SK-MEL-5 (cell line): ENCODE measurements at regions not wholly inside any gene's neighbourhood (a gene's known extent, or its start where the extent isn't known, plus 50 kb on each side); places are given as distances from the start of the nearest gene placed in this dataset.

Experiments
- DNase-seq: peaks from one replicate; pipeline ENCODE4 v3.0.0-alpha.2; 2016; ENCODE audit warnings: low read depth, low spot score
- in situ Hi-C: cut with HindIII; loops from 2 replicates; pipeline ENCODE4 v1.10.0; 2016; ENCODE audit warnings: low sequenced_read_pairs, high pct_unique_total_duplicates, low pct_unique_long_range_greater_than_20kb

GRCh38 chr11:134640971-134641968, 229.2 kb upstream of the B3GAT1 start:
- in situ Hi-C loops, result no loop called here
- no peak for DNase-seq

DNA sequence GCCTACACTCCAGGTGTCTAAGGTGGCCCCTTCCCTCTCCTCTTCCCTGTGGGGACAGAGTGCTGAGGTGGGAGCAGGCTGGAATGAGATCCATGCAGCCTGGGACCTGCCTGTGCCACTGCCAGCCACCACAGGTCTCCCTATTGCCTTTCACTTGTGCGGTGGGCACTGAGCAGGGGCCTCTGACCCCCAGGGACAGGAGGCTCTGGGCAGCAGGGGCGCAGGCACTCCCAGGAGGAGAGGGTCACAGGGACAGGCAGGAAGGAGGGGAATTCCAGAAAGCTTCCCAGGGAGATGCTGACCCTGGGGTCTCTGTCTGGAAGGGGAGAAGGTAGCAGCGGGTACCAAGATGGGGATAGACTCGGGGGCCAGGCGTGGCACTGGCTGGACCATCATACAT, 228.5 kb upstream of the B3GAT1 start:
- in situ Hi-C loops, result no loop called here

DNA sequence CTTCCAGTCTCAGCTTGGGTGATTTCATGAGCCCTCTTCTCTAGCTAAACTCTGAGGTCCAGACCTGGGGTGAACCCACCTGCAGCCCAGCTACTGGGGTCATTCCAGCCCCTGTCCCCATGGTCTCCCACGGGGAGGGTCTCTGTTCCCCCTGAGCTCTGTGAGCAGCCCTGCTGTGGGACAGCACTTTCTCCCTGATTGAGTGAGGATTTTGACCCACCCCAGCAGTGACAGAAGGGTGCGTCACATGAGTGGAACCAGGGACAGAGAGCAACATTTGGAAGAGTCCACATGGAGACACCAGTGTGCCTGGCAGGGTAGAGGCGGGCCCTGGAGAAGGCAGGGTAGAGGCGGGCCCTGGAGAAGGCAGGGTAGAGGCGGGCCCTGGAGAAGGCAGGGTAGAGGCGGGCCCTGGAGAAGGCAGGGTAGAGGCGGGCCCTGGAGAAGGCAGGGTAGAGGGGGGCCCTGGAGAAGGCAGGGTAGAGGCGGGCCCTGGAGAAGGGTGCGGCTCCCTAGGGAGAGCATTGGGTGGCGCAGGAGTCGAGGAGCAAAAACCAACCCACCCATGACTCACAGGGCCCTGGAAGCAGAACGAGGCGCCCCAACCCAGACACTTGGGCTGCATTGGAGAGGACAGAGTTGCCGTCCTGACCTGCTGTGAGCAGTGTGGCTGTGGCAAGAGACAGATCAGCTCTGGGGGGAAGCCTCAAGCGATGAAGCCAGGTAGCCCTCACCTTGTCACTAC, 227.7 kb upstream of the B3GAT1 start:
- in situ Hi-C loops, result no loop called here
- no peak for DNase-seq

More for the DNA sequence above, 228.5 kb upstream of the B3GAT1 start:
- no peak for DNase-seq

- in situ Hi-C loops, result no loop called here
- DNase-seq, result no peak
Measured at GRCh38 chr11:134638796-134639430, 226.9 kb upstream of the B3GAT1 start.

DNA sequence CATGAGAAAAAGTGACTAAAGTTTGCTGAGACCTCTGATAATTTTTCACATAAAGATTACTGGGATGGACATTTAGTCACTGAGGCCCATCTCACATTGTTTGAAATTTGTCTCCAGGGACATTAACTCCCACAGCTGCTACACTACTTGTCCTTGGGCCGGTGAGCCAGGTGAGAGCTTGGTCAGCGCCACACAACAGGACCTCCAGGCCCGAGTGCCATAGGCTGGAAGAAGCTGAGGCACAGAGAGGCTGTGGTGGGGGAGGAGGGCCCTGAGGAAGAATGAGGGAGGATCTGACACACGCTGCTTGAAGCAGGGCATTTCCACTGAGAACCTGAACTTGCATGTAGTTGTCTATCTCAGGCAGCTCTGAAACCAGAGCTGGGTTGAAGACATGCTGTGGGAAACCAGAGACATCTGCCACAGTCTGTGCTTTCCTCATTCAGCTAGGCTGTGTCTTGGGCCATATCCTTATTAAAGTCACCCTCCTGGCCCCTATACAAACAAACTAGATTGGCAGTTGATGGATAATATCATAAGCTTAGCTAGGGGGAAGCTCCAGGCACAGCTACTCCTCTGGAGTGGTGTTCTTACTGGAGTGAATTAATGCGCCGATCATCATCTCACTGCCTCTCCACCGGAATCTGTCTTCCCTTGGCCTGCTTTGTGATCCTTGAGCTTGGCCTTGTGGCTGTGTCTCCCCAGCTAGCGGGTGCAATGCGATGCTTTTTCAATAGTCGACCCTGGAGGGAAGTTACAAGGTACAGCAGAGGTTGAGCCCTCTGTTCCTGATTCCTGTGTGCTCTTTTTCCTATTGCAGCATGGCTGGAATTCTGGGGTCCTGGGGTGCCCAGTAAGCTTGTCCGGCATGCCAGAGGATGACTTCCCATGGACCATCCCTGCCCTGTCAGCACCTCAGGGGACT, 225.3 kb upstream of the B3GAT1 start:
- DNase-seq, result no peak
- in situ Hi-C loops, result no loop called here

- no peak for DNase-seq
- in situ Hi-C loops, result no loop called here
Measured at GRCh38 chr11:134636071-134636470, 224.0 kb upstream of the B3GAT1 start.

- DNase-seq, result peak; percentile 24
- in situ Hi-C loops, result no loop called here
Measured at GRCh38 chr11:134634897-134635831, 223.1 kb upstream of the B3GAT1 start.

- in situ Hi-C loops, result no loop called here
- no peak for DNase-seq
Measured at GRCh38 chr11:134633276-134633675, 221.2 kb upstream of the B3GAT1 start.

DNA sequence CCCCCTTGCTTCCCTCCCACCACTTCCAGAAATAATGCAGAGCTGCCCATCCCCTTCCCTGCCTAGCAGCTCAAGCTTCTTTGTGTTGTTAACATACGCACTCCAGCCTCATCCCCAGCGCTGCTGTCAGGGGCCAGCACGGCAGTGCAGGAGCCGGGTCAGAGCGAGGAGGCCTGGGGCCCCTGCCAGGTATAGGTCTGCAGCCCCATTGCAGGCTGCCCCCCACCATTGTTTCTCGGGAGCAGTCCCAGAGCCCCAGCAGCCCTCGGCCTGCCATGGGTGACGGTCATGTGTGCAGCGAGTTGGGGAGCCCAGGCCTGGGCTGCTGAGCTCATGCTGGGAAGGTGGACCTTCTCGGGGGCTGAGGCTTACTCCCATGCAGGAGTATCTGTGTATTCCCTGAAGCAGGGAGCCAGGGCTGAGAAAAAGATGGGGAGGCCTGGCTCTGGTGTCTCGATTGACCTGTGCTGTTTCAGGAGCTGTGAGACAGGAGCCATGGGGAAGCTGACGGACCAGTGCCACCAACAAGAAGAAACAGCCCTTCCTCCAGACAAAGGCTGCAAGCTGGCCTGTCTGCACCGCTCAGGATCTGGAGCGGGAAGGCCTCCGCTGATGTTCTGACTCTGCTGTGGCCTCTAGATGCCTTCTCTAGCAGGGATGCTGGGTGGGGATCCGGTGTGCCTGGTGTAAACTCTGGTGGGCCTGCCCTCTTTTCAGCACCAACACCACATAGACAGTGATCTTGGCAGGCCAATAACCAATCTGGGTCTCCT, 220.5 kb upstream of the B3GAT1 start:
- in situ Hi-C loops, result no loop called here
- DNase-seq, result no peak

GRCh38 chr11:134630861-134631260, 218.8 kb upstream of the B3GAT1 start:
- DNase-seq, result no peak
- in situ Hi-C loops, result no loop called here

DNA sequence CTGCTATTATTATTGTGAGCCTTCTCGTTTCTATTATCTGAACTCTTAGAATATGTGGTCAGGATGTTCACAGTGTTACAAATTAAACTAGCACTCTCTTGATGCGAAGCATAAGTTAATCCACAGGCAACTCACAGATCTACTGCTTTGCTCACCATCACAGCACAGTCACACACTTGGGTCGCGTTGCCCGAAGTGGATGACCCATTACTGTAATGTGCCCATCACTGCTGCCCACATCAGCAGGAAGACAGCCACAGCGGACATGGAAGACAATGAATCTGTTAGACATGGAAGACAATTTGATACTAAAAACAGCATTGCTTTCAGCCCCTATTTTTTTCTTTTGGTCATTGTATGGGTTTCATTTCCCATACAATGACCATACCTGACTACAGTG, 216.4 kb upstream of the B3GAT1 start:
- in situ Hi-C loops, result no loop called here
- no peak for DNase-seq

GRCh38 chr11:134626032-134626431, 214.0 kb upstream of the B3GAT1 start:
- in situ Hi-C loops, result no loop called here
- DNase-seq, result no peak

DNA sequence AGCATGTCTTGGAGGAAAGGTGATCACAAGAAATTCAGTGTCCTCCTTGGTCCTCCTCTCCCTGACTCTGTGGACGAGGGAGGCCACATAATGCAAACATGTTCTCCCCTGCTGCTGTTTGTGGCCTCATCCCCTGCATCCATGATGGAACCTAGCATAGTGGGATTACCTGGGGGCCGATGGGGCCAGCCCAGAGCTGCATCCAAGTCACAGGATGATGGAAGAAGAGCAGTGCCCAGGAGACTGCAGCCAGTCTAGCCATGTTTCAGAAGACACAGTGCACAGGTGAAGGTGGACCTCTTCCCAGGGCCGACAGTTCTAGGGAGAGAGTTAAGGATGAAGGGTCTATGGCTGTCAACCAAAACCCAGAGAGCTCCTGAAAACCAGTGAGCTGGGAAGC, 213.6 kb upstream of the B3GAT1 start:
- DNase-seq, result no peak
- in situ Hi-C loops, result no loop called here

DNA sequence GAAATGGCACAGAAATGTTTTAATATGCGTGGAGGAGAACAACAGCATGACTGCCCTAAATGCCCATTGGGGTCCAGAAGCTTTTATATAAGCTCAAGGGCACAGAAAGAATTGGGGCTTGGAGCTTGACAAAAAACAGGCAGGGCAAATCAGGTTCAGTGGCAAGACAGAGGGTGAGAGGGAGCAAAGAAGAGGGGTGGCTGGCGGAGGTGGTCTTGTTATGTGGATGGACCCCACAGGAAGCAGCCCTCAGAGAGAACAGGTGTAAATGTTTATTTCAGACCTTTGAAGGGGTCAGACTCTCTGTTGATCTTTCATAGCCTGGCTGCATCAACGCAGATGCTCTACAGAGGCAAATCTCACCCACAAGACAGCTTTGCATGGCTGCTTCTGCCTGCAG, 213.1 kb upstream of the B3GAT1 start:
- DNase-seq, result no peak
- in situ Hi-C loops, result no loop called here

GRCh38 chr11:134624166-134624920, 212.3 kb upstream of the B3GAT1 start:
- DNase-seq, result no peak
- in situ Hi-C loops, result no loop called here
